Stimulated activated CD4-positive, alpha-beta T cell treated with anti-CD3 and anti-CD28 coated beads, Interleukin-4, amount 100 ng/mL, for 48 hours (primary cell): ENCODE measurements at regions not wholly inside any gene's neighbourhood (a gene's known extent, or its start where the extent isn't known, plus 50 kb on each side); places are given as distances from the start of the nearest gene placed in this dataset.

Source experiments
- DNase-seq, 2 donors: peaks; one replicate each; pipeline ENCODE4 v3.0.0-alpha.2; 2020; ENCODE audit warnings: low read depth in 2 of 2

DNA sequence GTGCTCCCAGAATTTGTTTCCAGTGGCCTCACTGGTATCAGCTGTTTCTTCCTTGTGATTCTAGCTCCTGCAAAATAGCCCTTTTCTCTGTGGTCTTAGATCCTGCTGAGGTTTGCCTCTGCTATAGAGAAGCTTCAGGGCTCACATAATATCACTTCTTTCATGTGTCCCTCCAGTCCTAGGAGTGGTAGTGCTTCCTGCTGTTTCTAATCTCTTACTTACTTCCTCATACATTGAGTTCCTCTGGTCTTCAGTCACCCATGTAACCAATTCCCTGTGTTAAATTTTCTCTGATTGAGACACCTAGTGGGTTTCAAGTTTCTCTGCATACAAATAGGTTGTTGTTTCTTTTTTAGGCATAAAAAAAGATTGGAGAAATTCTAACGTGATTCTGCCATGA is 1567.9 kb downstream of the ARAP2 start:
- no peak for DNase-seq

GRCh38 chr4:34678431-34678830 is 1565.9 kb downstream of the ARAP2 start:
- DNase-seq, result no peak

GRCh38 chr4:34679228-34679627 is 1565.1 kb downstream of the ARAP2 start:
- DNase-seq, result no peak

- DNase-seq, result no peak
These were observed 1534.8 kb downstream of the ARAP2 start for GRCh38 chr4:34709564-34709963.

GRCh38 chr4:34718576-34719245 is 1525.6 kb downstream of the ARAP2 start:
- no peak for DNase-seq

- no peak for DNase-seq
These were observed 1523.7 kb downstream of the ARAP2 start for GRCh38 chr4:34720571-34720970.

DNA sequence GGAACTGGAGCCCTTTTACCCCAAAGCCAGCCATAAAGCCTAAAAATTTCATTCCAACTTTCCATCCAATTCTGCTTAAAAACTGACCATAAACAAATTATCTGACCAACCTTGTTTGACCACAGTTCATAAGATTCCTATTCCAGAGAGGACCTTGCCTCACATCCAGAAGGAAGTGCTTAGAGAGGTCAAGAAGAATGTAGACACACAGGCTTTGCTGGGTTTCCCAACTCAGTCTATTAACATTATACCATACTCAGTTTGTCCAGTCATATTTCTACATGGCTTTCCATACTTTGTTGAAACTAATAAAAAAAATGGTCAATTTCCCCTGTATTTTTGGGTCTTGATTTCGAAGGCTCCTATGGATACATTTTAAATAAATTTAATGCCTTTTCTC is 1522.5 kb downstream of the ARAP2 start:
- DNase-seq, result no peak

DNA sequence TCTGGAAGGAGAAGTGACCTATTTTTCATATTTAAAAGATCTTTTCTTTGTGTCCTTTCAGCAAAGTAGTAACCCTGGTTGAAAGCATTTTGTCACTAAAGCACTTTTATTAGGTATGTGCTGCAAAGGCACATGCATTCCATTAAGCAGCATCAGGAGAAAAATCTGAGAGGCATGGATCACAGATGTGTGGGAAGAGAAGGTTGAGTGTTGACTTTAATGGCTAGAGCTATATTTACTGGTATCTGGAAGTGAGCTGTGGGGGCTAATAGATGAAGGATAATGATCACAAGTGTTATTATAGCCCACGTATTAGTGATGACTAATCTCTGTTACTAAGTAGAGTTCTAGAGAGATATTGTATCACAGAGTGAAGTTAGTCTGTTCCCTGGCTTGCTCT is 1520.7 kb downstream of the ARAP2 start:
- no peak for DNase-seq

GRCh38 chr4:34724491-34724890 is 1519.8 kb downstream of the ARAP2 start:
- no peak for DNase-seq

DNA sequence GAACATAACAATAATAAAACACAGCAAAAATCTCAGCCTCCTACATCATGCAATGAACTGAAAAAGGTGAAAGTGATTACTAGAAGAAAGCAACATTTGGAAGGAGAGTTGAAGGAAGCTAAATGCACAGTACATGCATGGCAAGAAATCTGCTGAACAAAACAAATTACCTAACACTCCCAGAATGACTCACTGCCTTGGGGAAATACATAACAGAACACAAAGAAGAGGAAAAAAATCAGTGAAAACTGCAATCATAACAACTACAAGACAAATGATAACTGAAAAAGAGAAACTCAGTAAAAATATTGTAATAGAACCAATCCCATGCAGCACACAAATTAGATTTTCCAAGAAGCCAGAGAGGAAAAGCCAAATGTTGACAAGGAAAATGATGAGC is 1513.2 kb downstream of the ARAP2 start:
- no peak for DNase-seq

GRCh38 chr4:34732176-34732950 is 1512.0 kb downstream of the ARAP2 start:
- DNase-seq, result no peak

DNA sequence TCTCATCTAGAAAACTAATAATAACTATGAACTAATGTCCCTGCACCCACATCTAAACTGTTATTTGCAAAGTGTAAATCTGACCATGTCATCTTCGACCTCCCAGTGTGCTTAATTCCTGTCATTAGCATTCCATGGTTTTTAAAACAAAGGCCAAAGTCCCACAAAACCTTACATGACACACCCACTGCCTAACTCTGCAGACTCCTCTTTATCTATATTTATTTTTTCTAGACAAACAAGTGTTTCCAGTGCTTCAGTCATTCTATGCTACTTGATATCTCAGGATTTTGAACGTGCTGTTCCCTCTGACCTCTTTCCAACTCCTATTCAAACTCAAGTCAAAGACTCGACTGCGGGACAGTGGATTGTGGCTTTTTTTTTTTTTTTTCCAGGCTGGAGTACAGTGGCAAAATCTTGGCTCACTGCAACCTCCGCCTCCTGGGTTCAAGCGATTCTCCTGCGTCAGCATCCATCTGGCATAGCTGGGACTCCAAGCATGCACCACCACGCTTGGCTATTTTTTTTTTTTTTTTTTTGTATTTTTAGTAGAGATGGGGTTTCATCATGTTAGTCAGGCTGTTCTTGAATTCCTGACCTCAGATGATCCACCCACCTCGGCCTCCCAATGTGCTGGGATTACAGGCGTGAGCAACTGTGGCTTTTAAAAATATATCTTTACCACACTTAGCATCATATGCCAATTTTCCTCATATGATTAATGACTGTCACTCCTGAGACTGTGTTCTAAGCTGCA is 1511.0 kb downstream of the ARAP2 start:
- DNase-seq, result no peak

DNA sequence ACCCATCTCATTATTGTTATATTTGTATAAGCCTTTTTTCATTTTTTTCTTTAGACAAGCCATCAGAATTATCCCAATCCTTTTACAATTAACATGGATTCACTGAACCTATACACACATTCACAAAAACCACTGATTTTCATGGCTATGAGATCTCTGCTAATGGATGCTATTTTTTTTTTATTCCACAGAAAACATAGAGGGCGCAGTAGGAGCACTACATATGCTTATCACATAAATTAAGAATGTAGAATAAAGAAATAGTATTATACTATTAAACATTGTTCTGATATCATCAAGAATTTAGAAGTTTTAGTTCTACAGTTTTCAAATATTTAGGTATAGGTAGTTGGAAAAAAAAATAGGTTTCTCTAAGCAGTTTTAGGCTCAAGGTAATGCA is 1477.4 kb downstream of the ARAP2 start:
- no peak for DNase-seq

DNA sequence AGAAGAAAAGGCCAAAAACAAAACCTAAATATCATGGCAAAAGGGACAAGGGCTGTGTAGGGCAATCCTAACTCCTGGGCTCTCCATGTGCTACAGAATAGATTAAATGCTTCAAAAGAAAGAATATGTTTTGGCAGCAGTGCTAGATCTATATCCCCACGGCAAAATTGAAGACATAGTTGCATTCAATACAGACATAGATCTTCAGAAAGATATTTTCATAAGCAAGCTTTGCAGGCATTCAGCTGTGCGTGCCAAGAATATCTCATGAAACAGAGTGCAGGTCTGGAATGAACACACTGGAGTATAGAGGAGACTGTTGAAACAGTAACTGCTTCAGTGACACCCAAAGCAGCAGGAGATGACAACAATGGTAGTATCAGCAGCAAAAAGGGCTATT is 1476.9 kb downstream of the ARAP2 start:
- DNase-seq, result no peak

GRCh38 chr4:34771632-34772031 is 1472.7 kb downstream of the ARAP2 start:
- no peak for DNase-seq

DNA sequence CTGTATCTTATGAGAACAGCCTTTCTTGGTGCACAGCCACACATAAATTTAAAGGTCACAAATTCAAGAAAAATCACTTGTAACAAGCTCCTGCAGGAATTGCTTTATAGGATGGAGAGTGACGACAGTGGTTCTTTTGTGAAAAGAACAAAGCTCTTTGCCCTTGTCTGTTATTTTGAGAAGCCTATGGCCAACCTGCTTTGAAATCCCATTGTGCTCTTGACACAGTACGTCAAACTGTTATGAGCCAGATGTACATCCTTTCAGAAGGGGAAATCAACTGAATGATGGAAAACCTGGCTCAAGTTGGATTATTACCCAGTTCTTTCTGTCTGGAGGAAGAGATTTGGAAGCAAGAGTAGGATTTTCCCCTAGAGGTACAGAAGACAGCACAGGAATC is 1454.2 kb downstream of the ARAP2 start:
- no peak for DNase-seq

GRCh38 chr4:34791209-34791608 is 1453.1 kb downstream of the ARAP2 start:
- no peak for DNase-seq

GRCh38 chr4:34800953-34801352 is 1443.4 kb downstream of the ARAP2 start:
- no peak for DNase-seq

GRCh38 chr4:34814266-34814665 is 1430.0 kb downstream of the ARAP2 start:
- no peak for DNase-seq

- no peak for DNase-seq
These were observed 1419.8 kb downstream of the ARAP2 start for GRCh38 chr4:34824515-34824914.

- no peak for DNase-seq
These were observed 1417.7 kb downstream of the ARAP2 start for GRCh38 chr4:34826660-34827059.

- no peak for DNase-seq
These were observed 1398.4 kb downstream of the ARAP2 start for GRCh38 chr4:34845926-34846325.

DNA sequence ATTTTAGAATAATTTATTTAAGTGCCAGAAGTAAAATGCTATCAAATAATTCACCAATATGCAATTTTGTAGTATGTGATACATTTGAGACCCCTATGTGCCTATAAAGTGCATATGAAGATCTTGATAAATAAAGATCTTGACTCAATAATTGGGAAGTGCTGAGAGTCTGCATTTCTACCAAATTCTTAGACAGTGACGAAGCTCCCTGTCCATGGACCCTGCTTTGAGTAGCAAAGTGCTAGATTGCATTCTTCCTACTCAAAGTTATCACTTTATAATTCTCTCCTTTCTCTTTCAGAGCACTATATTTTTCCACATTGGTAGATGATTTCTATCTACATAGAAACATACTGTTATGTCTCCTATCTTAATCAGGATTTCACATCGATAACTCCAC is 1393.9 kb downstream of the ARAP2 start:
- DNase-seq, result no peak
